CD4-positive, alpha-beta T cell treated with Interleukin-6 at 100 ng/mL for 8 hours (primary cell): ENCODE measurements at regions not wholly inside any gene's neighbourhood (a gene's known extent, or its start where the extent isn't known, plus 50 kb on each side); places are given as distances from the start of the nearest gene placed in this dataset.
"Not testable (repeated sequence)": the region's sequence is repeated elsewhere in the genome, so short reads cannot be mapped to it uniquely, and the experiment has no call there.

ENCODE experiments used
- DNase-seq: peaks from one replicate; pipeline ENCODE4 v3.0.0-alpha.2; 2020; ENCODE audit warnings: mixed read lengths, low spot score

GRCh38 chr13:109323338-109323737, 463.0 kb downstream of the IRS2 start:
- no peak for DNase-seq

- no peak for DNase-seq
Measured at GRCh38 chr13:109318945-109319590, 467.3 kb downstream of the IRS2 start.

- DNase-seq: no peak
Measured at GRCh38 chr13:109315481-109315880, 470.9 kb downstream of the IRS2 start.

- DNase-seq: no peak
Measured at GRCh38 chr13:109314101-109314500, 472.3 kb downstream of the IRS2 start.

GRCh38 chr13:109312399-109312798, 474.0 kb downstream of the IRS2 start:
- no peak for DNase-seq

GRCh38 chr13:109311431-109311976, 474.9 kb downstream of the IRS2 start:
- DNase-seq: not testable (repeated sequence)

- DNase-seq: no peak
Measured at GRCh38 chr13:109309625-109310363, 476.6 kb downstream of the IRS2 start.

GRCh38 chr13:109307027-109307426, 479.4 kb downstream of the IRS2 start:
- no peak for DNase-seq

- DNase-seq: no peak
Measured at GRCh38 chr13:109301726-109302125, 484.7 kb downstream of the IRS2 start.

- DNase-seq: no peak
Measured at GRCh38 chr13:109301276-109301675, 485.1 kb downstream of the IRS2 start.

GRCh38 chr13:109297628-109298027, 488.8 kb downstream of the IRS2 start:
- DNase-seq: no peak

- no peak for DNase-seq
Measured at GRCh38 chr13:109293166-109293565, 493.2 kb downstream of the IRS2 start.

- DNase-seq: no peak
Measured at GRCh38 chr13:109288151-109288709, 498.2 kb downstream of the IRS2 start.

- DNase-seq: no peak
Measured at GRCh38 chr13:109287553-109287952, 498.8 kb downstream of the IRS2 start.

GRCh38 chr13:109285586-109285985, 500.8 kb downstream of the IRS2 start:
- no peak for DNase-seq

GRCh38 chr13:109281903-109282635, 504.3 kb downstream of the IRS2 start:
- no peak for DNase-seq

GRCh38 chr13:109281017-109281902, 505.1 kb downstream of the IRS2 start:
- DNase-seq: no peak

GRCh38 chr13:109276261-109276660, 510.1 kb downstream of the IRS2 start:
- no peak for DNase-seq

- no peak for DNase-seq
Measured at GRCh38 chr13:109275852-109276251, 510.5 kb downstream of the IRS2 start.

GRCh38 chr13:109275139-109275745, 511.1 kb downstream of the IRS2 start:
- DNase-seq: no peak
